GM12801 (cell line): ENCODE measurements at regions not wholly inside any gene's neighbourhood (a gene's known extent, or its start where the extent isn't known, plus 50 kb on each side); places are given as distances from the start of the nearest gene placed in this dataset.

Source experiments
- CTCF ChIP-seq: IDR thresholded peaks from one replicate; pipeline ENCODE4 v1.5.1; 2011; ENCODE audit warnings: control low read depth; ENCODE audit not compliant: insufficient read length; ENCODE audit errors: extremely low read depth

- no peak for TF ChIP-seq CTCF
Observed at GRCh38 chr1:36729716-36730510, 247.2 kb upstream of the CSF3R start.

DNA sequence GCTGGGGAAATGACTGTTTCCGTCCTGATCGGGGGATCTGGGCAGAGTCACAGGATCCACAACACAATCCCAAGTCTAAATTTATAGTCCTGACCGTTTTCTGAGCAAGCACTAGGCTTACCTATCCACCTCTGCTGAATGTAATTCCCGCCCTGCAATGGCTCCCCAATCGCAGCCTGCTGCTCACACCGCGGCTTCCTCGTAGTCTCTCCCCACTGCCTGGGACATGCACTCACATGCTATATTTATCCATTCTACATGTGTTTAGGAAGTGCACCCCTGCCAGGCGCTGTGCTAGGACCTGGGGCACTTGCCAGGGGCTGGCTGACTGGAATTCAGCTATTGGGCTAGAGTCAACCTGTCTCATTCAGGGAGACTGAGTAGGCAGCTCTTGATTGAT lies 246.6 kb upstream of the CSF3R start:
- no peak for TF ChIP-seq CTCF

- TF ChIP-seq CTCF = no peak
Observed at GRCh38 chr1:36728846-36729245, 246.1 kb upstream of the CSF3R start.

- no peak for TF ChIP-seq CTCF
Observed at GRCh38 chr1:36728051-36728450, 245.3 kb upstream of the CSF3R start.

DNA sequence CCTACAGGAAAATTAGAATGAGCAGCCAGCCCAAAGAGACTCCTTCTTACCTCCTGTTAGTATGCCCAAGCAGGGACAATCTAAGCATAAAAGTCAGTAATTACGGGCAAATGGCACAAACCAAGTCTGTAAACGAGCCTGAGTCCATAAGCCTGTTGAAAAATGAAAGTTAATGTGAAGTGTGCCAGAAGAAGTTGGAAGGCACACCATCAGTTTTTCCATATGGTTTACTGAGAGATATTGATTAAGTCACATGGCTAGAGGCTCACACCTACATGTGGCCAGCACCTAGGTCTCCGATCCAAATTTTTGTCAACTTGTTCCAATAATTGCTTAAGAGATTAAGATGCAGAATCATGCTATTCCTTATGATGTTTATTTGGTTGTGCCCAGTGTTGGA lies 242.4 kb upstream of the CSF3R start:
- no peak for TF ChIP-seq CTCF

GRCh38 chr1:36723813-36724212 lies 241.1 kb upstream of the CSF3R start:
- TF ChIP-seq CTCF = no peak

- TF ChIP-seq CTCF = no peak
Observed at GRCh38 chr1:36722871-36723270, 240.2 kb upstream of the CSF3R start.
